GM19238 (cell line): ENCODE measurements at regions not wholly inside any gene's neighbourhood (a gene's known extent, or its start where the extent isn't known, plus 50 kb on each side); places are given as distances from the start of the nearest gene placed in this dataset.
"Not testable (repeated sequence)": the region's sequence is repeated elsewhere in the genome, so short reads cannot be mapped to it uniquely, and the experiment has no call there.

Experiments
- DNase-seq: peaks from one replicate; pipeline ENCODE4 v3.0.0; 2011; ENCODE audit warnings: low spot score; ENCODE audit not compliant: insufficient read length

DNA sequence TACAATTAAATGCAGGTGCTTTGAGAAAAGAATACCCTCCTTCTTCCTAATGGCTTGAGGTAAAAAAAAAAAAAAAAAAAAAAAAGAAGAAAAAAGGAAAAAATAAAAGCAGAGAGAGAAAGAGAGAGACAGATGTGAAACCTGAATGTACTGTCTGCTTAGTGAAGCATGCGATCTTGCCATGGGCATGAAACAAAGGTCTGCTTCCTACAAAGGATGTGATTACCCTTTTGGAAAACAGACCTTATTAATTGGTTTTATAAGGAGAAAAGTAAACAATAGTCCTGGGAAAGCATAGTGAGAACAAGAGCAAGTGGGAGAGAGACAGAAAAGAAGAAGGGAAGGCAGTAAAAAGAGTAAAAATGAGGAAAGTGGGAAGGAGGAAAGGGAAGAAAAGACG is 526.1 kb upstream of the PABPC4L start:
- DNase-seq: no peak

GRCh38 chr4:134722306-134722705 is 520.7 kb upstream of the PABPC4L start:
- no peak for DNase-seq

DNA sequence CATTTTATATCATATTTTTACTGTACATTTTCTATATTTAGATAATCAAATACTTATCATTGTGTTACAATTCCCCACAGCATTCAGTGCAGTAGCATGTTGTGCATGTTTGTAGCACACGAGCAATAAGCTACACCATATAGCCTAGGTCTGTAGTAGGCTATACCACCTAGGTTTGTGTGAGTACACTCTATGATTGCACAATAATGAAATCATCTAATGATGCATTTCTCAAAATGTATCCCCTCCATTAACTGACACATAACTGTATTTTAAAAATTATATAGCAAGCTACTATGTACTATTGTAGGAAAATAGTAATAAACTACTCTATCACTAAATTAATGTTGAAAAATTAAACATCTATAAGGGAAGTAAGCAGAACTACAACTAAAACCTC is 518.4 kb upstream of the PABPC4L start:
- DNase-seq: no peak

- DNase-seq: no peak
Measured at GRCh38 chr4:134708616-134709015, 507.0 kb upstream of the PABPC4L start.

- no peak for DNase-seq
Measured at GRCh38 chr4:134708026-134708425, 506.4 kb upstream of the PABPC4L start.

- no peak for DNase-seq
Measured at GRCh38 chr4:134702374-134702773, 500.8 kb upstream of the PABPC4L start.

DNA sequence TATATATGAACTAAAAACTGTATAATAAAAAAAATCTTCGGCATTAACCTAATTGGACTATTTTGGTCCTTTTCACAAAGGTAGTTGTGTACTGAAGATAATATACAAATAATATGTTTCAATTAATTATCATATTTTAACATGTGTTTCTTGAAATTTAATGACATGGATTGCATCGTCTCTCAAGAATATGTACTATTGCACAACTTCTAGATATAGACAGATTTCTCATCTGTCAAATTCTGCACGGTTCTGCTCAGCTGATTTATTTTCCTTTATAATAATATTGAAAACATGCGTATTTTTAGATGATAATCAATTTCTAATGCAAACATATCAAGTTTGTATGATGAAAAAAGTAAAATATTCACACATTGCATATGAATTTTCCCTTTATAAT is 498.7 kb upstream of the PABPC4L start:
- DNase-seq: no peak

GRCh38 chr4:134698831-134699230 is 497.2 kb upstream of the PABPC4L start:
- DNase-seq: not testable (repeated sequence)

GRCh38 chr4:134695433-134695832 is 493.8 kb upstream of the PABPC4L start:
- no peak for DNase-seq

- no peak for DNase-seq
Measured at GRCh38 chr4:134691915-134692314, 490.3 kb upstream of the PABPC4L start.

DNA sequence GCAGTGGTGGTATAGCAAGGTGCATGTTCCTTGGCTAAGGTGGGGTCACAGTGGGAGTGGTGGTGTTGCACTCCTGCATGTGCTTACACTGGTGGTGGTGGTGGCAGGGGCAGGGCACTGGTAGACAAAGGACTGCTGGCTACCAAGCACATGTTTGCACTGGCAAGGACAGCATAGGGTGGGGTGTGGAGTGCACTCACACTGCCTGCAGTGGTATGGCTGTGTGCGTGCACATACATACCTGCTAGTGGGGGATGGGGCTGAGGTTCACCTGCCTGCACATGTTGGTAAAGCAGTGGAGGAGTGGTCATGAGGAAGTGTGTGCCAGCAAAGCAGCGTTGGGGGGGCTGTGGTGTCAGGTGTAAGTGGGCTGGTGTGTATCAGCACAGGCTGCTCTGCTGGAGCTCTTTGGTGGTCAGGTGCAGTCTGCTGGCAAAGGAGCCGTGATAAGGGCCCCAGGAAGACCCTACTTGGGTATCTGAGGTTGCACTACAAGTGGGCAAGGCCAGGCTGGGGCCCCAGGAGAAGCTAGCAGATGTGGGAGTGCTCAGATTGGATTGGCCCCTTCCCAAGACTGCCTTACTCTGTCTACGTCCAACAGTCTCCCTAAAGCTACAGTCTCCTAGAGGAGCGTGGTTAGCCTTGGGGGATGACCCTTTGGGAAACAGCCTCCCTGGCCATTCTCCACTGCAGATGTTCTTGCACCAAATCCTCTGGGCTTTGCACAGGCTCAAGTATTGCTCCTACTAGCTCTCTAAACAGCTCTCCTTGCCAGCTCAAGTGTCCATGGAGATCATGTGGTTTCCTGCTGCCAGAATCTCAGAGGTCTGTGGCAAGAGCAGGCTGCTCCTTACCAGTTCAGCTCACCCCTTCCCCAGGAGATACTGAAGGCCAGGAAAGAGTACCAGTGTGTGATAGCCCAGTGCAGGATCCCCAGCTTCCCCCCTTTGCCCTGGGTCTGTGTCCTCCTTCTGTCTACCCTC is 486.3 kb upstream of the PABPC4L start:
- DNase-seq: no peak

DNA sequence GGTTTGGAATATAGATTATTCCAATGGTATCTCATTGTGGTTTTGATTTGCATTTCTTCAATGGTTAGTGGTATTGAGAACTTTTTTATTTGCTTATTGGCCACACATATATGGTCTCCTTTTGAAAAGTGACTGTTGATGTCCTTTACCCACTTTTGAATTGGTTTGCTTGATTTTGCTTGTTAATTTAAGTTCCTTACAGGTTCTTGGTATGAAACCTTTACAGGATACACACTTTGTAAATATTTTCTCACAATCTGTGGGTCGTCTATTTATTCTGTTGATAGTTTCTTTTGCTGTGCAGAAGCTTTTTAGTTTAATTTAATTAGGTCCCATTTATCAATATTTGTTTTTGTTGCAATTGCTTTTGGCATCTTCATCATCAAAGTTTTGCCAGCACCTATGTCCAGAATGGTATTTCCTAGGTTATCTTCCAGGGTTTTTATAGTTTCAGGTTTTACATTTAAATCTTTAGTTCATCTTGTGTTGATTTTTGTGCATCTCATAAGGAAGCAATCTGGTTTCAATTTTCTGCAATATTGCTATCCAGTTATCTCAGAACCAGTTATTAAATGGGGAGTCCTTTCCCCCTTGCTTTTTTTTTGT is 475.7 kb upstream of the PABPC4L start:
- DNase-seq: no peak

- DNase-seq: no peak
Measured at GRCh38 chr4:134668237-134668636, 466.6 kb upstream of the PABPC4L start.

GRCh38 chr4:134666640-134667039 is 465.1 kb upstream of the PABPC4L start:
- no peak for DNase-seq

DNA sequence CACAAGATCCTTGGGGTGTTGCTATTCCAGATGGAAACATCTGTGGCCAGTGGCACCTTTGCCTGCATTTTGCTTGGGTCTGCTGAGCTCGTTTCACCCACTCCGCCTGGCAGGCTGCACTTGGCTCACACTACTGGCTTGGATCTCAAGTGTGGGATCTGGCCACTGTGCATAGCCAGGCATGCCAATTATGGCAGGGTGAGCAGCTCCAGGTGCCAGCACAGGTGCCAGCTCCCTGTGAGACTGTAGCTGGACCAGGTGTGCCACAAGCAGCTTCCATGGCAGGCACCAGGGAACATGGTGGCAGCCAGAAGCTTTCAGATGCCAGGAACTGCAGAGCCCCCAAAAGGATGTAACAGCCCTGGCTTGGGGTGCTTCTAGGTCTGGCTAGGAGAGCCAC is 463.8 kb upstream of the PABPC4L start:
- no peak for DNase-seq

- no peak for DNase-seq
Measured at GRCh38 chr4:134663742-134664141, 462.2 kb upstream of the PABPC4L start.

DNA sequence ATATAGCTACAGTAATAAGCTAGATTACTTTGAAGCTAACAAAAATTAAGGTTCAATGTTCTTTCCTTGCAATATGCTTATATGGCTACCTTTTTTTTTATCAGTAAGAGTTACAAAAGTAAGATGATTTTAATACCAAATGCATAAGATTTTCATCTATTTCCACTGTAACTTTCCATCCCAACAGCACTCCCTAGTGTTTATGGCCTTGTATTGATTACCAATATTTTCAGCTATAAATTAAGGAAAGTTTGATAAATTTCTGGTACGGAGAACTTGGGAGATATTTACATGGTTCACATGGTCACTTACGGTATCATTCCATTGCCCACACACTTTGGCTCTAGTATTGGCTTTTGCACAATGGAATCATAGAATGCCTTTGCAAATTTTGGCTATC is 448.9 kb upstream of the PABPC4L start:
- DNase-seq: no peak

DNA sequence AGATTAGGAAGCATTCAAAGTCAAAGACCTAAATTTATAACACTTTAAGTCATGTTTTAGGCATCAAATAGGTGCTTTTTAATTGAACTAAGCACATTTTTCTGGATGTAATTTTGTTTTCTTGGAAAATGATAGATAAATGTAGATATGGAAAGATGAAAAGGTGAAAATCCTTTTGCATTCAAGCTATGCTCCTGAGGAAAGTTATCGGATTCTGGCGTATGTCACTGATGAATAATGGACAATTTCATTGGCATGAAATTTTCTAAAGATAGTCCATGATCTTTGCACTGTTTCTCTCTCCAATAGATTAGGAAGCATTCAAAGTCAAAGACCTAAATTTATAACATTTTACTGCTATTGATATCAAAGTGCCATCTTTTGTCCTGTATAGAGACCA is 444.2 kb upstream of the PABPC4L start:
- no peak for DNase-seq

DNA sequence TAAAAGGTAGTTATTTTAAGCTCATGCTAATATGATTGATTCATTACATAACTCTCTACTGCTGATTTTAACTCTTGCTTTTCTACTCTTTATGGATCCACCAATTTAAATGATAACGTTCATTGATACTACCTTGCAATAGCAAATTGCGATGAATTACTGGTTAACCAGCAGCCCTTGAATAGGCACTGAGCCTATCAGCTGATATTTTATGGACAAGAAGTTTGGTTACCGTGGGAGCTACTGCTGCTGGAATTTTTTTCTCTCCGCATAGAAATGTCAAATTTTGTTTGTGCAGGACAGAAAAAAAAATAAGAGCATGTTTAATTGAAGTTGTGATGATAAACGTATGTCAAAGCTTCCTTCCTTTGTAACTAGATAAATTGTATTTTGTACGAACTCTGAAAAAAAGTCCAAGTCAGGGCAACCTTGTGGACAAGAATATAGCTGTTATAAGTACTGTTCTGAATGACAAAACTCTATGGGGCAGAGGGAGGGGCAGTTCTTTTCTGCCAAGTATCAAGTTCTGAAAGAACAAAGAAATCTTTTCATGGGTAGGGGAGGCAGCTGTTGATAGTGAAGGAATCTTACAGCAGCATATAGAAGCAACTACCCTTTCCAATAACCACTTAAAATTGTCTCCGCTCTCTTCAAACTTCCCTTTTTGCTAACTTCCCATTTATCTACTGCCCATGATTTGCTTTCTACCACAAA is 434.9 kb upstream of the PABPC4L start:
- no peak for DNase-seq

- DNase-seq: no peak
Measured at GRCh38 chr4:134634301-134634700, 432.7 kb upstream of the PABPC4L start.

GRCh38 chr4:134632056-134632455 is 430.5 kb upstream of the PABPC4L start:
- no peak for DNase-seq

- no peak for DNase-seq
Measured at GRCh38 chr4:134628066-134628465, 426.5 kb upstream of the PABPC4L start.
